SK-N-SH (cell line): ENCODE measurements at regions not wholly inside any gene's neighbourhood (a gene's known extent, or its start where the extent isn't known, plus 50 kb on each side); places are given as distances from the start of the nearest gene placed in this dataset.

Experiments used
- CTCF ChIA-PET: fragments of 300-600, 350-600 bp; formaldehyde crosslinking; extraction: SDS; loops from one replicate; lab custom pipeline; 2021; lab: Yijun Ruan, JAX
- POLR2A ChIA-PET: fragments of 350-600 bp; sonication (Branson Sonifier 250); formaldehyde crosslinking; extraction: SDS; loops from one replicate; lab custom pipeline; 2020; ENCODE audit warnings: antibody characterized with exemption, inconsistent platforms; lab: Yijun Ruan, JAX
- DNase-seq: peaks from one replicate; pipeline ENCODE4 v3.0.0; 2012
- H2AFZ ChIP-seq: fragments of 200-600 bp; sonication (generic); 2 replicates; pipeline ENCODE4 v1.8.1; 2016; ENCODE audit warnings: antibody characterized with exemption, mild to moderate bottlenecking, low read depth
- H3F3A ChIP-seq: fragments of 200-600 bp; sonication (generic); replicated peaks from 2 replicates; pipeline ENCODE3; 2016; ENCODE audit warnings: antibody characterized with exemption, mild to moderate bottlenecking; ENCODE audit not compliant: insufficient read depth
- H3K27ac ChIP-seq, 2 experiments: fragments of 200-500 bp in 1 of 2; fragments of 200-600 bp in 1 of 2; sonication (Bioruptor generic) in 1 of 2; sonication (generic), shearing (Covaris generic) in 1 of 2; 2 replicates each; pipeline versions ENCODE4 v1.5.1 to v1.6.1; 2014 to 2016; ENCODE audit warnings: low read depth in 2 of 2, inconsistent platforms in 1 of 2, low read length in 1 of 2, mild to moderate bottlenecking in 1 of 2, mixed read lengths in 1 of 2
- H3K27me3 ChIP-seq: fragments of 200-600 bp; sonication (generic), shearing (Covaris generic); 2 replicates; pipeline ENCODE4 v1.6.1; 2016; ENCODE audit warnings: mixed run types; ENCODE audit not compliant: insufficient read depth
- H3K36me3 ChIP-seq, 2 experiments: fragments of 200-500 bp in 1 of 2; fragments of 200-600 bp in 1 of 2; sonication (Bioruptor generic) in 1 of 2; sonication (generic) in 1 of 2; replicated peaks in 1 of 2; 2 replicates each; pipeline versions ENCODE3 to v1.5.1; 2014 to 2016; ENCODE audit warnings: low read length in 1 of 2, mild to moderate bottlenecking in 1 of 2; ENCODE audit not compliant: insufficient read depth in 2 of 2, control insufficient read depth in 1 of 2
- H3K4me1 ChIP-seq, 2 experiments: fragments of 200-500 bp in 1 of 2; fragments of 200-600 bp in 1 of 2; sonication (Bioruptor generic) in 1 of 2; sonication (generic), shearing (Covaris generic) in 1 of 2; 2 replicates each; pipeline versions ENCODE4 v1.5.1 to v1.6.1; 2014 to 2016; ENCODE audit warnings: low read depth in 1 of 2, low read length in 1 of 2, mixed run types in 1 of 2; ENCODE audit not compliant: insufficient read depth in 2 of 2, control insufficient read depth in 1 of 2
- H3K4me2 ChIP-seq: fragments of 200-600 bp; sonication (generic), shearing (Covaris generic); 2 replicates; pipeline ENCODE4 v1.6.1; 2017; ENCODE audit warnings: mixed run types
- H3K4me3 ChIP-seq, 2 experiments: fragments of 200-500 bp in 1 of 2; fragments of 200-600 bp in 1 of 2; sonication (Bioruptor generic) in 1 of 2; sonication (generic), shearing (Covaris generic) in 1 of 2; 2 replicates each; pipeline versions ENCODE4 v1.5.1 to v1.8.1; 2014 to 2016; ENCODE audit warnings: low read depth in 2 of 2, inconsistent platforms in 1 of 2, low read length in 1 of 2, mild to moderate bottlenecking in 1 of 2, mixed read lengths in 1 of 2, moderate library complexity in 1 of 2
- H3K79me2 ChIP-seq: fragments of 200-600 bp; sonication (generic); 2 replicates; pipeline ENCODE4 v1.8.1; 2017; ENCODE audit warnings: mild to moderate bottlenecking; ENCODE audit not compliant: insufficient read depth
- H3K9ac ChIP-seq: fragments of 200-600 bp; sonication (generic); 2 replicates; pipeline ENCODE4 v1.6.1; 2017; ENCODE audit warnings: mixed run types
- H3K9me2 ChIP-seq: fragments of 200-600 bp; sonication (generic); 2 replicates; pipeline ENCODE4 v1.6.1; 2017; ENCODE audit warnings: mixed run types
- H3K9me3 ChIP-seq: fragments of 200-600 bp; sonication (generic); 2 replicates; pipeline ENCODE4 v1.6.1; 2017; ENCODE audit warnings: mixed run types, mild to moderate bottlenecking, moderate library complexity
- H4K20me1 ChIP-seq: fragments of 200-600 bp; sonication (generic); 2 replicates; pipeline ENCODE4 v1.6.1; 2017; ENCODE audit warnings: mild to moderate bottlenecking, mixed run types; ENCODE audit not compliant: insufficient read depth
- CHD2 ChIP-seq: fragments of 150-350 bp; IDR thresholded peaks from 2 replicates; pipeline ENCODE4 v1.6.1; 2018; ENCODE audit warnings: low read length; ENCODE audit not compliant: partially characterized antibody
- ELF1 ChIP-seq: IDR thresholded peaks from 2 replicates; pipeline ENCODE4 v1.4.0; 2012
- EP300 ChIP-seq, 2 experiments: IDR thresholded peaks; 2 replicates each; pipeline versions ENCODE4 v1.4.0 to v1.6.1; 2012; ENCODE audit warnings: borderline replicate concordance in 1 of 2, low read depth in 1 of 2, low read length in 1 of 2
- EZH2phosphoT487 ChIP-seq: fragments of 200-600 bp; sonication (generic); IDR thresholded peaks from 2 replicates; pipeline ENCODE4 v1.6.1; 2017; ENCODE audit warnings: low read depth, mixed run types, mild to moderate bottlenecking, antibody characterized with exemption, moderate library complexity, borderline replicate concordance
- FOSL2 ChIP-seq: IDR thresholded peaks from 2 replicates; pipeline ENCODE4 v1.4.0; 2012; ENCODE audit warnings: low read depth, mild to moderate bottlenecking, moderate library complexity, borderline replicate concordance
- FOXJ3 ChIP-seq: sonication (generic); formaldehyde crosslinking; IDR thresholded peaks from 2 replicates; pipeline ENCODE4 v1.5.1; 2020; ENCODE audit warnings: mild to moderate bottlenecking, missing genetic modification reagents
- GABPA ChIP-seq: IDR thresholded peaks from 2 replicates; pipeline ENCODE4 v1.4.0; 2012; ENCODE audit warnings: low read depth, mild to moderate bottlenecking
- GATA2 ChIP-seq: sonication (generic); formaldehyde crosslinking; IDR thresholded peaks from 2 replicates; pipeline ENCODE4 v1.5.0; 2020; ENCODE audit warnings: mild to moderate bottlenecking, missing genetic modification reagents
- JUND ChIP-seq: IDR thresholded peaks from 2 replicates; pipeline ENCODE4 v1.4.0; 2012
- NRF1 ChIP-seq: IDR thresholded peaks from 2 replicates; pipeline ENCODE4 v1.6.1; 2012; ENCODE audit warnings: low read depth, mild to moderate bottlenecking, low read length
- PBX3 ChIP-seq: IDR thresholded peaks from 2 replicates; pipeline ENCODE4; 2012
- RAD21 ChIP-seq: IDR thresholded peaks from 2 replicates; pipeline ENCODE4 v1.6.1; 2012; ENCODE audit warnings: mild to moderate bottlenecking, low read length
- RFX5 ChIP-seq: IDR thresholded peaks from 2 replicates; pipeline ENCODE4 v1.6.1; 2012; ENCODE audit warnings: mild to moderate bottlenecking, improper control_type of control experiment, low read length
- SIN3A ChIP-seq: IDR thresholded peaks from 2 replicates; pipeline ENCODE4 v1.6.1; 2012; ENCODE audit warnings: low read depth, mild to moderate bottlenecking, low read length, moderate library complexity, borderline replicate concordance
- TAF1 ChIP-seq: IDR thresholded peaks from 2 replicates; pipeline ENCODE4 v1.6.1; 2012; ENCODE audit warnings: low read depth, mild to moderate bottlenecking, low read length, moderate library complexity, borderline replicate concordance
- TCF12 ChIP-seq: IDR thresholded peaks from 2 replicates; pipeline ENCODE4 v1.4.0; 2012
- YY1 ChIP-seq: IDR thresholded peaks from 2 replicates; pipeline ENCODE4 v1.4.0; 2012; ENCODE audit warnings: low read depth, mild to moderate bottlenecking
- WGBS: methylation state at CpG from one replicate; pipeline ENCODE4 v1.1.6; 2017; ENCODE audit warnings: low lambda C conversion rate; 5-methylcytosine and 5-hydroxymethylcytosine counted together
- TF ChIP-seq, protein P1 (sequence below): fragments of 150-350 bp; IDR thresholded peaks from 2 replicates; pipeline ENCODE4 v1.6.1; 2016; ENCODE audit warnings: mild to moderate bottlenecking, low read depth, low read length

- Histone ChIP-seq H3F3A (no peaks in the 10 kb centered on the region), H2AFZ (no peak overlapping the region), H4K20me1 (no peaks in the 10 kb centered on the region), H3K4me3 (no peak overlapping the region), H3K27me3 (no peaks in the 10 kb centered on the region), H3K36me3 (no peaks in the 10 kb centered on the region), H3K9me3 (no peaks in the 10 kb centered on the region), H3K4me1 (no peaks in the 10 kb centered on the region), H3K9me2 (no peaks in the 10 kb centered on the region), H3K9ac (no peak overlapping the region), H3K27ac (no peak overlapping the region), H3K79me2 (no peaks in the 10 kb centered on the region), H3K4me2 (no peak overlapping the region)
- CTCF ChIA-PET = no interaction called here
- POLR2A ChIA-PET = no interaction called here
- WGBS = 15% methylated on average over 1 of the region's 1 CpG
- no peak for TF ChIP-seq TCF12
- TF ChIP-seq GABPA = no peak
- no peak for TF ChIP-seq TAF1
- no peak for TF ChIP-seq FOSL2
- TF ChIP-seq RFX5 = no peak
- no peak for TF ChIP-seq RAD21
- TF ChIP-seq GATA2 (CRISPR knock-in tag) = no peak
- no peak for TF ChIP-seq FOXJ3 (CRISPR knock-in tag)
- TF ChIP-seq EZH2phosphoT487 = no peak
- TF ChIP-seq PBX3 = no peak
- no peak for TF ChIP-seq JUND
- TF ChIP-seq, protein P1, sequence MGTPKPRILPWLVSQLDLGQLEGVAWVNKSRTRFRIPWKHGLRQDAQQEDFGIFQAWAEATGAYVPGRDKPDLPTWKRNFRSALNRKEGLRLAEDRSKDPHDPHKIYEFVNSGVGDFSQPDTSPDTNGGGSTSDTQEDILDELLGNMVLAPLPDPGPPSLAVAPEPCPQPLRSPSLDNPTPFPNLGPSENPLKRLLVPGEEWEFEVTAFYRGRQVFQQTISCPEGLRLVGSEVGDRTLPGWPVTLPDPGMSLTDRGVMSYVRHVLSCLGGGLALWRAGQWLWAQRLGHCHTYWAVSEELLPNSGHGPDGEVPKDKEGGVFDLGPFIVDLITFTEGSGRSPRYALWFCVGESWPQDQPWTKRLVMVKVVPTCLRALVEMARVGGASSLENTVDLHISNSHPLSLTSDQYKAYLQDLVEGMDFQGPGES = no peak
- no peak for TF ChIP-seq ELF1
- no peak for TF ChIP-seq SIN3A
- no peak for TF ChIP-seq YY1
- TF ChIP-seq EP300 (IDR thresholded peaks at IDR 0.05; ENCODE audit: borderline replicate concordance in 1 of 2, low read depth in 1 of 2, low read length in 1 of 2) = no peak
- TF ChIP-seq NRF1 = no peak
- DNase-seq = no peak
These were observed 427.4 kb upstream of the SLC8A1 start for GRCh38 chr2:40879305-40879704.

DNA sequence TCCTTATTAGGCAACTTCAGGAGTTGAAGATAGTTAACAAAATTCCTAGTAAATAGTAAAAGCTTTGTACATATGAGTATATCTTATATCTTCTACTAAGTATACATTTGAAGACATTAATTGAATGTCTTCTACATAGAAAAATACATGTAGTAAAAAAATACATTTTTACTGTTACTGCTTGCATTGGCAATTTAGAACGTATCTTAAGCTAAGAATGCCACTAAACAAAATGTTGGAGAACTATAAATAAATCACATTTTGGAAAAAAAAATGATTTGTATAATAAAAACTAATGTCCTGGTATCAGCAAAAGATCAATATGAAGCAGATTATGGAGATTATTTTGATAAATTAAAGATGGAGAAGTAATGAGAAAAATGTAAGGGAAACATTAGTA, 434.2 kb upstream of the SLC8A1 start:
- Histone ChIP-seq H3K9ac (no peak overlapping the region), H3K79me2 (no peaks in the 10 kb centered on the region), H3F3A (no peaks in the 10 kb centered on the region), H3K27ac (no peak overlapping the region), H4K20me1 (no peaks in the 10 kb centered on the region), H3K27me3 (no peaks in the 10 kb centered on the region), H3K4me3 (no peak overlapping the region), H3K4me2 (no peak overlapping the region), H2AFZ (no peak overlapping the region), H3K4me1 (no peaks in the 10 kb centered on the region), H3K9me3 (no peaks in the 10 kb centered on the region), H3K9me2 (no peaks in the 10 kb centered on the region), H3K36me3 (no peaks in the 10 kb centered on the region)
- POLR2A ChIA-PET = no interaction called here
- no peak for DNase-seq
- CTCF ChIA-PET = interaction anchor here (1.4 kb wide), 1 partner anchor 133 kb away, joined by 3 read pairs; no protein-coding TSS in a partner anchor
- WGBS = 42% methylated on average over 1 of the region's 1 CpG
- TF ChIP-seq RFX5 (no peak), FOXJ3 (CRISPR knock-in tag) (no peak), CHD2 (no peak)
